Endodermal cell (in vitro differentiated cells): ENCODE measurements at regions not wholly inside any gene's neighbourhood (a gene's known extent, or its start where the extent isn't known, plus 50 kb on each side); places are given as distances from the start of the nearest gene placed in this dataset.

ENCODE experiments used
- DNase-seq: peaks from one replicate; pipeline ENCODE4 v3.0.0-alpha.2; 2017
- H3K27ac ChIP-seq: 2 replicates; pipeline ENCODE4 v1.5.1; 2013; ENCODE audit warnings: mild to moderate bottlenecking, low read depth, low read length, moderate library complexity
- H3K27me3 ChIP-seq: 2 replicates; pipeline ENCODE4 v1.6.1; 2013; ENCODE audit warnings: mild to moderate bottlenecking, low read length, moderate library complexity; ENCODE audit not compliant: insufficient read depth, control insufficient read depth, poor library complexity, severe bottlenecking
- H3K36me3 ChIP-seq: 2 replicates; pipeline ENCODE4 v1.7.0; 2013; ENCODE audit warnings: mild to moderate bottlenecking, low read length, moderate library complexity; ENCODE audit not compliant: control insufficient read depth, insufficient read depth
- H3K4me1 ChIP-seq: one replicate; pipeline ENCODE4 v1.7.0; 2013; ENCODE audit warnings: low read length; ENCODE audit not compliant: control insufficient read depth, insufficient read depth
- H3K4me3 ChIP-seq: 2 replicates; pipeline ENCODE4 v1.5.1; 2013; ENCODE audit warnings: mild to moderate bottlenecking, low read length, moderate library complexity
- H3K9ac ChIP-seq: 2 replicates; pipeline ENCODE4 v1.6.1; 2013; ENCODE audit warnings: mild to moderate bottlenecking, low read length, moderate library complexity; ENCODE audit not compliant: poor library complexity, severe bottlenecking; ENCODE audit errors: extremely low read depth
- H3K9me3 ChIP-seq: 2 replicates; pipeline ENCODE4 v1.6.1; 2013; ENCODE audit warnings: mild to moderate bottlenecking, low read length, moderate library complexity; ENCODE audit not compliant: control insufficient read depth
- H3K27ac Mint-ChIP-seq: 2 replicates; pipeline ENCODE4 v1.8.0; 2020; ENCODE audit warnings: mixed read lengths
- H3K27me3 Mint-ChIP-seq: 2 replicates; pipeline ENCODE4 v1.8.0; 2021; ENCODE audit warnings: mild to moderate bottlenecking, mixed read lengths; ENCODE audit not compliant: insufficient read depth
- H3K36me3 Mint-ChIP-seq: 2 replicates; pipeline ENCODE4 v1.8.0; 2020; ENCODE audit warnings: low read depth, mixed read lengths
- H3K4me1 Mint-ChIP-seq: 2 replicates; pipeline ENCODE4 v1.8.0; 2020; ENCODE audit warnings: mixed read lengths
- H3K4me3 Mint-ChIP-seq: 2 replicates; pipeline ENCODE4 v1.8.0; 2020; ENCODE audit warnings: mild to moderate bottlenecking, moderate library complexity, mixed read lengths
- H3K9me3 Mint-ChIP-seq: 2 replicates; pipeline ENCODE4 v1.8.0; 2020; ENCODE audit warnings: mild to moderate bottlenecking, mixed read lengths
- WGBS, 2 experiments: methylation state at CpG; one replicate each; pipeline versions ENCODE4 v1.1.5 to v1.1.7; 2013; ENCODE audit warnings: missing lambda C conversion rate in 2 of 2, mixed read lengths in 1 of 2; ENCODE audit not compliant: insufficient coverage in 1 of 2, insufficient read length in 1 of 2; 5-methylcytosine and 5-hydroxymethylcytosine counted together
- TF ChIP-seq, protein P1 (sequence below): fragments of 200-600 bp; sonication (generic); conservative IDR thresholded peaks from 2 replicates; pipeline ENCODE4 v1.5.0; 2021; ENCODE audit warnings: antibody characterized with exemption, mild to moderate bottlenecking

- Mint-ChIP-seq H3K36me3 (no peaks in the 10 kb centered on the region), H3K9me3 (no peaks in the 10 kb centered on the region), H3K27ac (no peak overlapping the region), H3K27me3 (no peaks in the 10 kb centered on the region), H3K4me3 (no peak overlapping the region), H3K4me1 (peaks cover 8% of the 10 kb centered on the region)
- no peak for DNase-seq
- TF ChIP-seq, protein P1, sequence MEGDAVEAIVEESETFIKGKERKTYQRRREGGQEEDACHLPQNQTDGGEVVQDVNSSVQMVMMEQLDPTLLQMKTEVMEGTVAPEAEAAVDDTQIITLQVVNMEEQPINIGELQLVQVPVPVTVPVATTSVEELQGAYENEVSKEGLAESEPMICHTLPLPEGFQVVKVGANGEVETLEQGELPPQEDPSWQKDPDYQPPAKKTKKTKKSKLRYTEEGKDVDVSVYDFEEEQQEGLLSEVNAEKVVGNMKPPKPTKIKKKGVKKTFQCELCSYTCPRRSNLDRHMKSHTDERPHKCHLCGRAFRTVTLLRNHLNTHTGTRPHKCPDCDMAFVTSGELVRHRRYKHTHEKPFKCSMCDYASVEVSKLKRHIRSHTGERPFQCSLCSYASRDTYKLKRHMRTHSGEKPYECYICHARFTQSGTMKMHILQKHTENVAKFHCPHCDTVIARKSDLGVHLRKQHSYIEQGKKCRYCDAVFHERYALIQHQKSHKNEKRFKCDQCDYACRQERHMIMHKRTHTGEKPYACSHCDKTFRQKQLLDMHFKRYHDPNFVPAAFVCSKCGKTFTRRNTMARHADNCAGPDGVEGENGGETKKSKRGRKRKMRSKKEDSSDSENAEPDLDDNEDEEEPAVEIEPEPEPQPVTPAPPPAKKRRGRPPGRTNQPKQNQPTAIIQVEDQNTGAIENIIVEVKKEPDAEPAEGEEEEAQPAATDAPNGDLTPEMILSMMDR, result no peak
- Histone ChIP-seq H3K9ac (no peak overlapping the region), H3K27me3 (no peaks in the 10 kb centered on the region), H3K4me1 (no peaks in the 10 kb centered on the region), H3K27ac (no peak overlapping the region), H3K9me3 (no peaks in the 10 kb centered on the region), H3K4me3 (no peak overlapping the region), H3K36me3 (no peaks in the 10 kb centered on the region)
- 31% methylated on average over 1 of the region's 1 CpG; no CpG with 5 or more reads in 1 of the 2 experiments for WGBS, 2 experiments
These were observed 541.5 kb downstream of the AMY1C start for GRCh38 chr1:104291156-104291555.

DNA sequence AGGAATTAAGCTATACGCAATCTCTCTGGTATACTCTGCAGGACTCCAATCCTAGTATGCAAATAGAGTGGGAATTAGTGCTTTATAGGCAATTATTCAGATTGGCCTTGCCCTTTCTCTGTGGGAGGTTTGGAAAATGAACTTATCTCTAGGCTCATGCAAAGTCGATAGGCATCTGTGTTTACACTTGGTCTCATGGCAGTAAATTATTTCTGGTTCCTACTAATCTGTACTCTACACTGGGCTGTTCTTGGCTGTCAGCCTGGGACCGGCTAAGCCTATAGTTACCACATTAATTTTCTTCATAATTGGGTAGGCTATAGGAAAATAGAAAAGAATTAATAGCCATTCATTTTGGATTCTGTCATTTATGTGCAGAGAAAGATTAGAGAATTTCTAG, 544.6 kb downstream of the AMY1C start:
- TF ChIP-seq, protein P1, result no peak
- Histone ChIP-seq H3K4me1 (no peaks in the 10 kb centered on the region), H3K9me3 (no peaks in the 10 kb centered on the region), H3K27ac (no peak overlapping the region), H3K4me3 (no peak overlapping the region), H3K36me3 (no peaks in the 10 kb centered on the region), H3K27me3 (no peaks in the 10 kb centered on the region), H3K9ac (no peak overlapping the region)
- Mint-ChIP-seq H3K9me3 (no peaks in the 10 kb centered on the region), H3K36me3 (no peaks in the 10 kb centered on the region), H3K4me3 (no peak overlapping the region), H3K27ac (no peak overlapping the region), H3K4me1 (peaks cover 8% of the 10 kb centered on the region), H3K27me3 (no peaks in the 10 kb centered on the region)
- DNase-seq, result no peak
- 88 to 100% methylated on average over 1 to 2 of the region's 3 CpGs for WGBS, 2 experiments

- no peaks in the 10 kb centered on the region for H3K27me3 ChIP-seq
- no peak overlapping the region for H3K27ac ChIP-seq
- no peaks in the 10 kb centered on the region for H3K36me3 ChIP-seq
- no peaks in the 10 kb centered on the region for H3K27me3 Mint-ChIP-seq
- no peak overlapping the region for H3K9ac ChIP-seq
- H3K4me3 Mint-ChIP-seq, result no peak overlapping the region
- H3K4me1 Mint-ChIP-seq, result peaks cover 6% of the 10 kb centered on the region
- 92 to 98% methylated on average over 2 to 3 of the region's 3 CpGs for WGBS, 2 experiments
- H3K27ac Mint-ChIP-seq, result no peak overlapping the region
- H3K9me3 Mint-ChIP-seq, result no peaks in the 10 kb centered on the region
- H3K4me1 ChIP-seq, result no peaks in the 10 kb centered on the region
- H3K9me3 ChIP-seq, result no peaks in the 10 kb centered on the region
- TF ChIP-seq, protein P1, result no peak
- no peak overlapping the region for H3K4me3 ChIP-seq
- no peak for DNase-seq
- no peaks in the 10 kb centered on the region for H3K36me3 Mint-ChIP-seq
These were observed 545.8 kb downstream of the AMY1C start for GRCh38 chr1:104295511-104295910.
